HG03025 (cell line): ENCODE measurements at regions not wholly inside any gene's neighbourhood (a gene's known extent, or its start where the extent isn't known, plus 50 kb on each side); places are given as distances from the start of the nearest gene placed in this dataset.

Source experiments
- ATAC-seq: cut with Tn5 transposase; IDR thresholded peaks from one replicate; pipeline ENCODE4 v1.9.1; 2021; ENCODE audit warnings: mild to moderate bottlenecking, moderate library complexity; ENCODE audit not compliant: unreplicated experiment, low FRiP score

- ATAC-seq, result no peak
Observed at GRCh38 chr7:112843151-112843550, 53.0 kb upstream of the TMEM168 start.
